Spleen (tissue), 7 donors: ENCODE measurements at regions not wholly inside any gene's neighbourhood (a gene's known extent, or its start where the extent isn't known, plus 50 kb on each side); places are given as distances from the start of the nearest gene placed in this dataset.

Experiments
- POLR2A ChIP-seq, 3 donors: fragments of 450-650 bp; IDR thresholded peaks; one replicate each; pipeline ENCODE4 v1.5.1; 2017; ENCODE audit warnings: antibody characterized with exemption in 3 of 3, mild to moderate bottlenecking in 1 of 3
- TF ChIP-seq, protein P1 (sequence below), 11 experiments: fragments of 200-600 bp in 7 of 11; fragments of 450-650 bp in 4 of 11; sonication (generic) in 4 of 11; IDR thresholded peaks in 8 of 11; conservative IDR thresholded peaks in 3 of 11; 1 replicate in 7 of 11; 2 replicates in 4 of 11; pipeline versions ENCODE4 v1.4.0 to v1.8.0; 2016 to 2021; ENCODE audit warnings: antibody characterized with exemption in 11 of 11, inconsistent platforms in 4 of 11, mild to moderate bottlenecking in 1 of 11
- donor health status: DM: no; HTN: no; CAD: no; lungs with moderate emphysema.
- donor health status: DM: no; HTN: no; CAD: no.
- donor health status: DM: no; HTN: no; CAD: no.

DNA sequence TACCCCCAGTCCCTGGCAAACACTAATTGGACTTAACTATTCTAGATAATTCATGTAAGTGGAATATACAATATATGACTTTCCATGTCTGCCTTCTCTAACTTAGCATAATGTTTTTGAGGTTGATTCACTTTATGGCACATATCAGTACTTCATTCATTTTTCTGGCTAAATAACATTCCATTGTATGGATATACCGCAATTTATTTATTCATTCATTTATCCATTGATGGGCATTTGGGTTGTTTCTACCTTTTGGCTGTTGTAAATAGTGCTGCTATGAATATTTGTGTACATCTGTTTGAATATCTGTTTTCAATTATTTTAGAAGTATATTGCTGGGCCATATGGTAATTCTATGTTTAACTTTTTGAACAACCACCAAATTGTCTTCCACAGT is 616.3 kb downstream of the UTRN start:
- TF ChIP-seq, protein P1, sequence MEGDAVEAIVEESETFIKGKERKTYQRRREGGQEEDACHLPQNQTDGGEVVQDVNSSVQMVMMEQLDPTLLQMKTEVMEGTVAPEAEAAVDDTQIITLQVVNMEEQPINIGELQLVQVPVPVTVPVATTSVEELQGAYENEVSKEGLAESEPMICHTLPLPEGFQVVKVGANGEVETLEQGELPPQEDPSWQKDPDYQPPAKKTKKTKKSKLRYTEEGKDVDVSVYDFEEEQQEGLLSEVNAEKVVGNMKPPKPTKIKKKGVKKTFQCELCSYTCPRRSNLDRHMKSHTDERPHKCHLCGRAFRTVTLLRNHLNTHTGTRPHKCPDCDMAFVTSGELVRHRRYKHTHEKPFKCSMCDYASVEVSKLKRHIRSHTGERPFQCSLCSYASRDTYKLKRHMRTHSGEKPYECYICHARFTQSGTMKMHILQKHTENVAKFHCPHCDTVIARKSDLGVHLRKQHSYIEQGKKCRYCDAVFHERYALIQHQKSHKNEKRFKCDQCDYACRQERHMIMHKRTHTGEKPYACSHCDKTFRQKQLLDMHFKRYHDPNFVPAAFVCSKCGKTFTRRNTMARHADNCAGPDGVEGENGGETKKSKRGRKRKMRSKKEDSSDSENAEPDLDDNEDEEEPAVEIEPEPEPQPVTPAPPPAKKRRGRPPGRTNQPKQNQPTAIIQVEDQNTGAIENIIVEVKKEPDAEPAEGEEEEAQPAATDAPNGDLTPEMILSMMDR (IDR thresholded peaks at IDR 0.05 in 8 of 11, conservative IDR thresholded peaks at IDR 0.05 in 3 of 11) = no peak
- no peak for TF ChIP-seq POLR2A (IDR thresholded peaks at IDR 0.05)
